Osteocyte (in vitro differentiated cells): ENCODE measurements at regions not wholly inside any gene's neighbourhood (a gene's known extent, or its start where the extent isn't known, plus 50 kb on each side); places are given as distances from the start of the nearest gene placed in this dataset.

Source experiments
- DNase-seq: peaks from one replicate; pipeline ENCODE4 v3.0.0; 2021; ENCODE audit warnings: mixed read lengths; ENCODE audit not compliant: unreplicated experiment; ENCODE audit errors: extremely low spot score
- H3K27ac Mint-ChIP-seq: one replicate; pipeline ENCODE4 v1.8.0; 2021; ENCODE audit warnings: mild to moderate bottlenecking, mixed read lengths; ENCODE audit not compliant: unreplicated experiment
- H3K27me3 Mint-ChIP-seq: one replicate; pipeline ENCODE4 v1.8.0; 2021; ENCODE audit warnings: mixed read lengths; ENCODE audit not compliant: unreplicated experiment
- H3K36me3 Mint-ChIP-seq: one replicate; pipeline ENCODE4 v1.8.0; 2021; ENCODE audit warnings: mixed read lengths; ENCODE audit not compliant: unreplicated experiment
- H3K4me1 Mint-ChIP-seq: one replicate; pipeline ENCODE4 v1.8.0; 2021; ENCODE audit warnings: mixed read lengths; ENCODE audit not compliant: unreplicated experiment
- H3K4me3 Mint-ChIP-seq: one replicate; pipeline ENCODE4 v1.8.0; 2021; ENCODE audit warnings: mild to moderate bottlenecking, moderate library complexity, mixed read lengths; ENCODE audit not compliant: unreplicated experiment
- H3K9me3 Mint-ChIP-seq: one replicate; pipeline ENCODE4 v1.8.0; 2021; ENCODE audit warnings: mixed read lengths; ENCODE audit not compliant: unreplicated experiment
- TF ChIP-seq, protein P1 (sequence below): fragments of 200-600 bp; sonication (generic); IDR thresholded peaks from 2 replicates; pipeline ENCODE4 v1.5.0; 2021; ENCODE audit warnings: antibody characterized with exemption, mild to moderate bottlenecking, moderate library complexity

DNA sequence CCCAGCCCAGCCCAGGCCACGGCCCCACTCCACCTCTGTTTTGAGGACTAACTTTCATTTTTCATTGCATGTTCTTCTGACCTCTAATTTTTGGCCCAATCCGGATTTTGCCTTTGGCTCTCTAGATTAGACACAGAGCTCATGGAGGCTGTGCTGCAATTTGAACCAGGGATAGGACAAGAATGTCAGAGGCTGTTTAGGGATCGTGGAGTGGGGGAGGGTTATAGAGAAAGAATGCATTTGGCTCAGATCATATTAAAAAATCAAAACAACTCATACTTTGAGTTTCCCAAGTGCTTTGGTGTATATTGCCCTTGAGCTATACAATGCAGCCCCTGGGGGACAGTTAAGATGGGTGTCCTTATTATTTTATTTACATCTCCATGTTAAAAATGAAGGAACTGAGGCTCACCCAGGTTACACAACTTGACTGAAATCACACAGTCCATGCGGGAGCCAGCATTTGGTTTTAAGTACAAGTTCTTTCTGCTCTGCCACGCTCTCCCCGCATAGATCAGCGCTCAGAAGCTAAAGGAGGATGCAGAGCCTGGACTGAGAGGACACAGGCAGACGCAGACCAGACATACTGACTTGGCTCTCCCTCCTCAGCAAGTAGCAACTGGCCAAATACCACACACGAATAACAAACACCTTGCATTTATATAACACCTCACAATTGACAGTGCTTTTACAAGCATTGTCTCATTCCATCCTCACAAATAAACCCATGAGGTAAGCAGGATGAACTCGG is 126.4 kb upstream of the RAI14 start:
- Mint-ChIP-seq H3K4me3 (no peak overlapping the region), H3K27ac (peak overlapping the region; percentile 23), H3K4me1 (peaks cover 44% of the 10 kb centered on the region), H3K9me3 (no peaks in the 10 kb centered on the region), H3K36me3 (no peaks in the 10 kb centered on the region), H3K27me3 (no peaks in the 10 kb centered on the region)
- no peak for DNase-seq
- TF ChIP-seq, protein P1, sequence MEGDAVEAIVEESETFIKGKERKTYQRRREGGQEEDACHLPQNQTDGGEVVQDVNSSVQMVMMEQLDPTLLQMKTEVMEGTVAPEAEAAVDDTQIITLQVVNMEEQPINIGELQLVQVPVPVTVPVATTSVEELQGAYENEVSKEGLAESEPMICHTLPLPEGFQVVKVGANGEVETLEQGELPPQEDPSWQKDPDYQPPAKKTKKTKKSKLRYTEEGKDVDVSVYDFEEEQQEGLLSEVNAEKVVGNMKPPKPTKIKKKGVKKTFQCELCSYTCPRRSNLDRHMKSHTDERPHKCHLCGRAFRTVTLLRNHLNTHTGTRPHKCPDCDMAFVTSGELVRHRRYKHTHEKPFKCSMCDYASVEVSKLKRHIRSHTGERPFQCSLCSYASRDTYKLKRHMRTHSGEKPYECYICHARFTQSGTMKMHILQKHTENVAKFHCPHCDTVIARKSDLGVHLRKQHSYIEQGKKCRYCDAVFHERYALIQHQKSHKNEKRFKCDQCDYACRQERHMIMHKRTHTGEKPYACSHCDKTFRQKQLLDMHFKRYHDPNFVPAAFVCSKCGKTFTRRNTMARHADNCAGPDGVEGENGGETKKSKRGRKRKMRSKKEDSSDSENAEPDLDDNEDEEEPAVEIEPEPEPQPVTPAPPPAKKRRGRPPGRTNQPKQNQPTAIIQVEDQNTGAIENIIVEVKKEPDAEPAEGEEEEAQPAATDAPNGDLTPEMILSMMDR: no peak

DNA sequence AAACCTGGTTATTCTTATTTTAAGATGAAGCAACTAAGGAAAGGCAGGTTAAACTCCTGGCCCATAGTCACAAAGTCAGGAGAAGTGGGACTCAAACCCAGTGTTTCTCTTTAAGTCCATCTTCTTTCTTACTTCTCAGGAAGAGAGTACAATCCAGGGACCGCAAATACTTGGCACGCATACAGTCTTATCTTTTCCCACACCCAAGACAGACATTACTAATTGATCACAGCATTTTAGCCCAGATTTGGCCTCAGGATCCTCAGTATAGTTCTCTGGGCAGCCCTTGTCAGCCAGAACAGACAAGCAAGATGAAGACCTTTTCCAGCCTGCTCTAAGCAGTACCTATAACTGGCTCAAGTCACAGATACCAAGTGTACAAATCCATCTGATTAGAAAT is 125.5 kb upstream of the RAI14 start:
- Mint-ChIP-seq H3K4me1 (peaks cover 52% of the 10 kb centered on the region), H3K27me3 (no peaks in the 10 kb centered on the region), H3K36me3 (no peaks in the 10 kb centered on the region), H3K9me3 (no peaks in the 10 kb centered on the region), H3K27ac (no peak overlapping the region), H3K4me3 (no peak overlapping the region)
- TF ChIP-seq, protein P1: no peak
- DNase-seq: no peak

DNA sequence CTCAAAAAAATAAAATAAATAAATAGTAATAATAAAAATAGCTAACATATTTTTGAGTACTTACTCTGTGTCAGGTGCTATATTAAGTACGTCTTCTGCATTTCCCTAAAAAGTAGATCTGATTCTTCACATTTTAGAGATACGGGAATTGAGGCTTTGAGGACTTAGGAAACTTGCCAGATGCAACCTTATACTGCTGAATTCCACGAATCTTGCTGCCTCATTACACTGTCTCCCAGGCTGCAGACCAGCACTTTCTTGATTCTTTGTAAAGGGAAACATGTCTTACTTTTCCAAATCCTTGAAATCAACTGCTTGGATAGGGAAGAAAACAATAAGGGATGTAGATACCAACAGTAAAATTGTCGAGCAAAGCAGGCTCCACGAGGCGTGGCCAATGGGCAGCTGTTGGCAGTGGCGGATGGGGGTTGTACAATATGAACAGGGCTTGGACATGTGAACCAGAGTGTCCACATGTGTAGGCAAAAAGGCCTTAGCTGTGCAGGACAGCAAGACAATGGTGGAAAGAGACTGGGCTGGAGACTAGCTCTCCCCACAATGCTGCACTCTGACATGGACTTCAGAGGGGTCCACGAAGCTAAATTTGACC is 124.3 kb upstream of the RAI14 start:
- H3K36me3 Mint-ChIP-seq: no peaks in the 10 kb centered on the region
- H3K9me3 Mint-ChIP-seq: no peaks in the 10 kb centered on the region
- H3K4me1 Mint-ChIP-seq: peaks cover 56% of the 10 kb centered on the region
- no peaks in the 10 kb centered on the region for H3K27me3 Mint-ChIP-seq
- TF ChIP-seq, protein P1: no peak
- no peak overlapping the region for H3K4me3 Mint-ChIP-seq
- no peak overlapping the region for H3K27ac Mint-ChIP-seq
- no peak for DNase-seq

DNA sequence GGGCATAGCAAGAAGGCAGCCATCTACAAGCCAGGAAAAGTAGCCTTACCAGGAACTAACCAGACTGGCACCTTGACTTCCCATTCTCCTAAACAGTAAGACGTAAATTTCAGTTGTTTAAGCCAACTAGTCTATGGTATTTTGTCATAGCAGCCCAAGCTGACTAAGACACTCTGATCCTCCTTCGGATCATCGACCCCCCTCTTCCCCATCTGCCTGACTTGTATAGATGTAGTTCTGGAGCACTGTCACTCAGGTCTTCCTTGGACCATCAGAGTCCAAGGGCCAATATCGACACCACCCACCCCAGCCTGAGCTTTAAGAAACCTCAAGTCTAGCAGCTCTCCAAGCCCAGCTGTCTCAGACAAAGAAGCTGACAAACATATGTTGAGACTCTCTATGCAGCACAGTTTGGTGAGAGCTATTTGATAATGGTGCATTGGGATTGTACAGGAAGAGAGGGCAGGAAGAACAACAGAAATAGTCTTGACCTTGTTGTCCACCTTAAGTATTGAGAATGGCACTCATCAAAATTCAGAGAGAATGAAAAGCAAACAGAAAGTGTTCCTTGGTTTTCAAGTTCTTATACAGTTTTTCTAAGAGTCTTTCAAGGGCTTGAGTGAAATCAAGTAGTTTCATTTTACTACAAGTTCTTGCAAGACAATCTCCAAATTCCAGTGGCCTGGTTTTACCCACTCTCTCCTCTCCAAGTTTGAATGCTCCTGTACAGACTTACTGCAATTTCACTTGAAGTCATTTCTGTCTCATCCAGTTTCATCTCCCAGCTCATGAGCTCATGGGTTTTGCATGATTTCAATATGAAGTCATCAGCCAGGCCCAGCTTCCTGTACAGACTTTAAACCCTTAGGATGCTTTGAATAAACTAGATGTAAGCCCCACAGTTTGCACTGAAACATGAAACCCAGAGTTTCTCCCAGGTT is 122.3 kb upstream of the RAI14 start:
- no peaks in the 10 kb centered on the region for H3K27me3 Mint-ChIP-seq
- DNase-seq: no peak
- no peaks in the 10 kb centered on the region for H3K36me3 Mint-ChIP-seq
- peak overlapping the region; percentile 15 for H3K4me3 Mint-ChIP-seq
- H3K9me3 Mint-ChIP-seq: no peaks in the 10 kb centered on the region
- peaks cover 59% of the 10 kb centered on the region for H3K4me1 Mint-ChIP-seq
- TF ChIP-seq, protein P1: no peak
- peak overlapping the region; percentile 94 for H3K27ac Mint-ChIP-seq
